ENCODE measurements at regions not wholly inside any gene's neighbourhood (a gene's known extent, or its start where the extent isn't known, plus 50 kb on each side); places are given as distances from the start of the nearest gene placed in this dataset.

- TF ChIP-seq CTCF (IDR thresholded peaks at IDR 0.05; ENCODE audit: insufficient read depth, low read length, missing control alignments), result no peak
- no peak overlapping the region for H3K4me3 ChIP-seq (ENCODE audit: low read depth, low read length)
- ChIA-PET POLR2A (interaction anchor here (0.6 kb wide), 1 partner anchor 52 kb away, joined by 4 read pairs; no protein-coding TSS in a partner anchor), CTCF (no interaction called here)
- DNase-seq (ENCODE audit: low read depth, low spot score), result no peak
These were observed 224.7 kb upstream of the BLID start for GRCh38 chr11:122340607-122341290.

- POLR2A ChIA-PET, result no interaction called here
- no peak overlapping the region for H3K4me3 ChIP-seq (ENCODE audit: low read depth, low read length)
- TF ChIP-seq CTCF (IDR thresholded peaks at IDR 0.05; ENCODE audit: insufficient read depth, low read length, missing control alignments), result no peak
- DNase-seq (ENCODE audit: low read depth, low spot score), result no peak
- CTCF ChIA-PET, result no interaction called here
These were observed 223.5 kb upstream of the BLID start for GRCh38 chr11:122339436-122340060.

- POLR2A ChIA-PET, result no interaction called here
- no peak overlapping the region for H3K4me3 ChIP-seq (ENCODE audit: low read depth, low read length)
- CTCF ChIA-PET, result no interaction called here
- TF ChIP-seq CTCF (IDR thresholded peaks at IDR 0.05; ENCODE audit: insufficient read depth, low read length, missing control alignments), result no peak
- no peak for DNase-seq (ENCODE audit: low read depth, low spot score)
These were observed 221.7 kb upstream of the BLID start for GRCh38 chr11:122337704-122338103.

GRCh38 chr11:122337241-122337640 is 221.2 kb upstream of the BLID start:
- CTCF ChIA-PET, result no interaction called here
- H3K4me3 ChIP-seq (ENCODE audit: low read depth, low read length), result no peak overlapping the region
- no peak for TF ChIP-seq CTCF (IDR thresholded peaks at IDR 0.05; ENCODE audit: insufficient read depth, low read length, missing control alignments)
- POLR2A ChIA-PET, result no interaction called here
- DNase-seq (ENCODE audit: low read depth, low spot score), result no peak

- no peak for DNase-seq (ENCODE audit: low read depth, low spot score)
- CTCF ChIA-PET, result no interaction called here
- no peak for TF ChIP-seq CTCF (IDR thresholded peaks at IDR 0.05; ENCODE audit: insufficient read depth, low read length, missing control alignments)
- no peak overlapping the region for H3K4me3 ChIP-seq (ENCODE audit: low read depth, low read length)
- POLR2A ChIA-PET, result no interaction called here
These were observed 220.7 kb upstream of the BLID start for GRCh38 chr11:122336706-122337105.

GRCh38 chr11:122334546-122335339 is 218.7 kb upstream of the BLID start:
- CTCF ChIA-PET, result no interaction called here

More at GRCh38 chr11:122334546-122335339, 218.7 kb upstream of the BLID start:
- POLR2A ChIA-PET, result no interaction called here
- DNase-seq (ENCODE audit: low read depth, low spot score), result no peak
- H3K4me3 ChIP-seq (ENCODE audit: low read depth, low read length), result no peak overlapping the region
- no peak for TF ChIP-seq CTCF (IDR thresholded peaks at IDR 0.05; ENCODE audit: insufficient read depth, low read length, missing control alignments)

All from AG04449 (cell line).